Epithelial cell of esophagus (primary cell): ENCODE measurements at regions not wholly inside any gene's neighbourhood (a gene's known extent, or its start where the extent isn't known, plus 50 kb on each side); places are given as distances from the start of the nearest gene placed in this dataset.
"Not testable (repeated sequence)": the region's sequence is repeated elsewhere in the genome, so short reads cannot be mapped to it uniquely, and the experiment has no call there.

Source experiments
- DNase-seq: peaks from one replicate; pipeline ENCODE4 v3.0.0; 2010; ENCODE audit warnings: low read depth
- H3K4me3 ChIP-seq: 2 replicates; pipeline ENCODE4 v1.5.1; 2011; ENCODE audit warnings: mild to moderate bottlenecking, low read length, control low read depth
- TF ChIP-seq, protein P1 (sequence below): IDR thresholded peaks from 2 replicates; pipeline ENCODE4 v1.5.1; 2011; ENCODE audit warnings: low read depth, mild to moderate bottlenecking, low read length, control low read depth, inconsistent platforms; ENCODE audit not compliant: insufficient read depth; ENCODE audit errors: missing control alignments

- no peak overlapping the region for H3K4me3 ChIP-seq
- peak; percentile 9 for DNase-seq
- TF ChIP-seq, protein P1, sequence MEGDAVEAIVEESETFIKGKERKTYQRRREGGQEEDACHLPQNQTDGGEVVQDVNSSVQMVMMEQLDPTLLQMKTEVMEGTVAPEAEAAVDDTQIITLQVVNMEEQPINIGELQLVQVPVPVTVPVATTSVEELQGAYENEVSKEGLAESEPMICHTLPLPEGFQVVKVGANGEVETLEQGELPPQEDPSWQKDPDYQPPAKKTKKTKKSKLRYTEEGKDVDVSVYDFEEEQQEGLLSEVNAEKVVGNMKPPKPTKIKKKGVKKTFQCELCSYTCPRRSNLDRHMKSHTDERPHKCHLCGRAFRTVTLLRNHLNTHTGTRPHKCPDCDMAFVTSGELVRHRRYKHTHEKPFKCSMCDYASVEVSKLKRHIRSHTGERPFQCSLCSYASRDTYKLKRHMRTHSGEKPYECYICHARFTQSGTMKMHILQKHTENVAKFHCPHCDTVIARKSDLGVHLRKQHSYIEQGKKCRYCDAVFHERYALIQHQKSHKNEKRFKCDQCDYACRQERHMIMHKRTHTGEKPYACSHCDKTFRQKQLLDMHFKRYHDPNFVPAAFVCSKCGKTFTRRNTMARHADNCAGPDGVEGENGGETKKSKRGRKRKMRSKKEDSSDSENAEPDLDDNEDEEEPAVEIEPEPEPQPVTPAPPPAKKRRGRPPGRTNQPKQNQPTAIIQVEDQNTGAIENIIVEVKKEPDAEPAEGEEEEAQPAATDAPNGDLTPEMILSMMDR: no peak
Observed at GRCh38 chr2:191500884-191501560, 176.9 kb upstream of the NABP1 start.

- DNase-seq: peak; percentile 56
- TF ChIP-seq, protein P1: peak; percentile 59
- no peak overlapping the region for H3K4me3 ChIP-seq
Observed at GRCh38 chr2:191501561-191502168, 176.3 kb upstream of the NABP1 start.

DNA sequence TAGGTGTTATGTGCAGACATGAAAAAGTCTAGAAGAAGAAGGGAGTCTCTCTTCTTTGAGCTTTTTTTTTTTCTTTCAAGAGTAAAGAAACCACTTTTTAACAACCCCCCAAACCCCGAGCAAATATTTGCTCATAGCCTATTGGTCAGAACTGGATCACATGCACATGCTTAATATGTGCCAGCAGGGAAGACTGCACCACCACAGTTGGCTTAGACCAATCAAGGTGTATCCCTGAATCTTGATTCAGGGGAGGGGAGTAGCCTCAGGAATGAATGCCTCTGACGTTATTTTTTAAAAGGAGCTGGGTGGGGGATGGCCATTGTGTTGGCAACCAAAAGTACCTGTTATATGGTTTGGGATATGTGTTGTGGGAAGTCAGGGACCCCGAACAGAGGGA is 171.4 kb upstream of the NABP1 start:
- TF ChIP-seq, protein P1: no peak
- DNase-seq: no peak
- H3K4me3 ChIP-seq: no peak overlapping the region

- DNase-seq, H3K4me3 ChIP-seq: not testable (repeated sequence)
Observed at GRCh38 chr2:191507252-191507853, 170.6 kb upstream of the NABP1 start.

DNA sequence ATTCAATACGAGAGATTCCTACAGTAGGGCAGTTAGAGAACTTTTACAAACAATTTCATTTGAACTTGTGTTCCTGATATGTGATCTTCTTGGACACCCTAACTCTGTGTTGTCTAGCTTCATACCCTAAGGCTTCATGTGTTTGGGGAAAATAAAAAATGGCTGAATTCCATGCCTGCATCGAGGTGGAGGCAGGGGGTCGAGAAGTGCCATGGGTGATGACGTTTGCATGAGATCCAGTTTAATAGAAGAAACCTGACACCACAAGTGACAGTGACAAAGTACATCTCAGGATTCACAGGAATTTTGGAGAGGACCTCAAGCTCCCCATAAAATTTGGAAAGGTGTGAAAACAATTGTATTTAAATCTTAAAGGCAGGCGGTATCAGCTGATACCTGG is 169.2 kb upstream of the NABP1 start:
- TF ChIP-seq, protein P1: no peak
- H3K4me3 ChIP-seq: no peak overlapping the region
- no peak for DNase-seq

DNA sequence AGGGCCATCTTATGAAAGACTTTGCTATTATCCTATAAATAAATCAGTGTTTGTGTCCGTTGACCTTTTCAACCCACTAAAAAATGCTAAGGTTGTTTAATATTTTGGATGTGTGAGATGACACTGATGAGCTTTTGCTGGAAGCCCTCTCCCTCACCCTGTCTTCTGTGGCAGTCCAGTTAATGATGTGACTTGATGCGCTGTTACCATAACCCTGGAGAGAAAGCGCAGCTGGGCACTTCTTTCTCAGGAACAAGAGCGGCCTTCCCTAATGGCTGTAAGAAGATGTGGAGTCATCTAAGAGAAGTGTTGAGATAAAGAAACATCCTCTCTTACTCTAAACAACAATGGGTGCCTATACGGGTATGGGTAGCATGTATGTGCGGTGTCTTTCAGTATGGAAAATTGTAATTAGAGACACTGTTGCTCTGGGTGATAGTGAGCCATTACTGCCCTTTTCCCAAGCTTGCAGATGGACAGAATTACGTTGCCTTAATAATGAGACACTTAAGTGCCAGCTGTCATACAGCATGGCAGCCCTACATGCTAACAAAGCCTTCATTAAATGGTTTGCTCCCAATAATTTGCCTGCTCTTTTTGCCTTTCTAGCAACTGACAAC is 165.6 kb upstream of the NABP1 start:
- no peak for DNase-seq
- TF ChIP-seq, protein P1: no peak
- H3K4me3 ChIP-seq: no peak overlapping the region

GRCh38 chr2:191512874-191513273 is 165.1 kb upstream of the NABP1 start:
- DNase-seq: no peak
- TF ChIP-seq, protein P1: no peak
- no peak overlapping the region for H3K4me3 ChIP-seq
